SK-N-DZ (cell line): ENCODE measurements at regions not wholly inside any gene's neighbourhood (a gene's known extent, or its start where the extent isn't known, plus 50 kb on each side); places are given as distances from the start of the nearest gene placed in this dataset.

Source experiments
- DNase-seq: peaks from one replicate; pipeline ENCODE4 v3.0.0-alpha.2; 2015; ENCODE audit warnings: low spot score

DNA sequence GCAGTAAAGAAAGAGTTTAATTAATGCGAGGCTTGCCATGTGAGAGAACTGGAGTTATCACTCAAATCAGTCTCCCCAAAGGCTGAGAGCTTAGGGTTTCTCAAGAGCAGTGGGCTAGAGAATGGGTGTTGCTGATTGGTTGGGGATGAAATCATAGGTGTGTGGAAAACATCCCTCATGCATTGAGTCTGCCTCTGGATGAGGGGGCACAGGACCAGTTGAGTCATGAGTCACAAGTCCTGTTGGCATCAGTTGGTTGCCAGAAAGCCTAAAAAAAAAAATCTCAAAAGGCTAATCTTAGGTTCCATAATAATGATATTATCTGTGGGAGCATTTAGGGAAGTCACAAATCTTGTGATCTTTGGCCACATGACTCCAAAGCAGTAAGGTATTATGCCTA lies 800.3 kb downstream of the TUSC7 start:
- no peak for DNase-seq

GRCh38 chr3:117510396-117510795 lies 800.8 kb downstream of the TUSC7 start:
- DNase-seq: no peak

- no peak for DNase-seq
Measured at GRCh38 chr3:117512975-117513374, 803.4 kb downstream of the TUSC7 start.

- DNase-seq: no peak
Measured at GRCh38 chr3:117515309-117515708, 805.7 kb downstream of the TUSC7 start.

DNA sequence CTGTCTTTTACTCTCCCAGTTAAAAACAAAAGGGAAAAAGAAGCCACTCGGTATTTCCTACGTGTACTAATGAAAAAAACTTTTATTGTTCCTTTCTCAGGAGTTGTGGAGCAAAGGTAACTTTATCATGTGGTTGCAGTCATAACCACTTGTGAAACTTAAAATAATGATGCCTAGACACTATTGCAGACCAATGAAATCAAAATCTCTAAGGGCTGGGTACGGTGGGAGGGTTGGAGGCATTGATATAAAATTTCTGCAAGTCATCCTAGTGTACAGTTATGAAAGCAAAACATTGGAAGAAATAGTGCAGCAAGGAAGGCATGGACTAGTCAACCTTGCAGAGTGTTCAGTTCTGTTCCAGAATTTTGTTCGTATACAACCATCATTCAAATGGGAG lies 808.8 kb downstream of the TUSC7 start:
- DNase-seq: no peak

- DNase-seq: no peak
Measured at GRCh38 chr3:117519776-117520175, 810.2 kb downstream of the TUSC7 start.

- DNase-seq: no peak
Measured at GRCh38 chr3:117520582-117520981, 811.0 kb downstream of the TUSC7 start.

DNA sequence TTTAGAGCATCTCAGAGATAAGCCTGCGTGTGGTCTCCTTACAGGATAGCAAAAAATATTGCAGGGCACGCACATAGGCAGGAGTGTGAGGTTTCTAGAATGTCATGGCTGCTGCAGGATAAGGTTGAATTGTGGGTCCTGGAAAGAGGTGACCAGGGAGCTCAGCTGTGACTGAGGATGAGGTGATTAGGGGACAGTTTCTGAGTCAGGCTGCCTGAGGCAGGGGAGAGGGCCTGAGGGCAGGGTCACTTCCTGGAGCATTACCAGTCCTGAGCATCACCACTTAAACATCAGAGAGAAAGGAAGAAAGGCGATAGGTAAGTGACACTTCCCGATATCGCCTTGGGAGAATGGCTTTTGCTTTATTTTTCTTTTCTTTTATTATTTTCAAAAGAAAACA lies 813.8 kb downstream of the TUSC7 start:
- DNase-seq: no peak

DNA sequence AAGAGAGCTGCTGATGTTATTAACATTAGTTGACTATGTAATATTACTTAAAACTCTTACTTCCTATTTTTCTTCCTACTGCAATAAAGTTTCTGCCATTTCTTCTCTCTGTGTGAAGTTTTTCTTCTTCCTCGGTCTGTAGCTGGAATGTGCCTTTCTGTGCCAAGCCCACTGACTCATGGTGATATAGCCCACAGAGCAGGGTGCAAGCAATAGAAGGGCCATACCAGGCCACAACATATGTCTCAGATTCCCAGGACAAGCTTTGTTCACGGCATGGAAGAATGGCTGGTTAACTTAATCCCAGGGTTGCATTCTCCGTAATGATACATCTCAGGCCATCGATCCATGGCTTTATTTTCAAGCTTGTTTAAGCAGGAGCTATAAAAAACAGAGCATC lies 815.3 kb downstream of the TUSC7 start:
- no peak for DNase-seq

DNA sequence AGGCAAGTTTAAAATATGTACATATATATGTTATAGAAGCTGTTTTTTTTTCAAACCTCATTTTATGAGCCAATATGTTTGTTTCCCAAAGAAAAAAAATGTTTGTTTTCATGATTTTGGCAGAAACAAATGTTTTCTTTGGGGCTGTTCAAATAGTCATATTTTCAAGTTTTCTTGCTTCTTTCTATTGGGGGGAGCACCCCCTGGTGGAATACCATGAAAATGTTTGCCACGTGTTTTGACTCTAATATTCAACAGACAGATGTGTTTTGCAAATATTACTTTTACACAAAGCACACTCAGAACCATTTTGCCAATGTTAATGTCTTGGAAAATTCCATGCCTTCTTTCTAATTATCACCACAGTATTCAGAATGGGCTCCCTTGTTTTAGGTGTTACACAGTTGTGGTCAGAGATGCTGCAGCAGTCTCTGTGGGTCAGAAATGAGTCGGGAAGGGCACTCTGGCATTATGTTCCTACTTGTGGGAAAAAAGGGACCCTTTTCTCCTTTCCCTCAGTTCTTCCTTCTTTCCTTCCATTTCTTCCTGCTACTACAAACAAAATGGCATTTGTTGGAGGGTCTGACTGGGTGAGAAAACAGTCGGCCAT lies 817.0 kb downstream of the TUSC7 start:
- peak; percentile 34 for DNase-seq

GRCh38 chr3:117527346-117527745 lies 817.8 kb downstream of the TUSC7 start:
- no peak for DNase-seq

- no peak for DNase-seq
Measured at GRCh38 chr3:117528688-117529087, 819.1 kb downstream of the TUSC7 start.

DNA sequence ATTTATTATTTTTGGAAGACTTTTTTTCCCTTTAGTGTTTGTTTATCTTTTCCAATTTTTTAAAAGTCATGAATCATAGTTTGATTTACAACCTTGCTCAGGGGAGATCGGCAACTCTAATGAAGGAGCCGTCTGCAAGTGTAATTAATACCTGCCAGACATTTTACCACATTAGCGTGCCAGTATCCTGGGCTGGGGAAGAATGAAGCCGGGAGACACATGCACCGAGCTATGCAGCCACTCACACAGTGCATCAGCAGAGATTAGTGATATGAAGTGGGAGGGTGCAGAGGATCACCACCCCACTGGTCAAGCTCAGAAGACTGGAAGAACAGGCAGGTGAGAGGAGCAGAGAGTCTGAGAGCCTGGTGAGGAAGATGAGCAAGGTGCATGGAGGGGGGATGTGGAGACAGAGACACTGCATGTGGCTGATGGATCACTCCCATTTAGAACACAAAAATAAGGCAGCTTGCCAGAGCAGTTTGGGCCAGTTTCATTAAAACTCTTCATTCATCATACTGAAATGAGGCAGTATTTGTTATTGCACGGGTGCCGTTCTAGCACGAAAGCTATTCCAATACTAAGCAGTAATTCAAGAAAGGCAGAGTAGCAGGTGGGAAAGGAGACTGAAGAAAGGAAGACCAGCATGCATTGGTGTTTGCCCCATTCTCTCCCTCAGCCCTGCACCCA lies 821.6 kb downstream of the TUSC7 start:
- DNase-seq: peak; percentile 18

- DNase-seq: no peak
Measured at GRCh38 chr3:117532268-117532667, 822.7 kb downstream of the TUSC7 start.

GRCh38 chr3:117534138-117534537 lies 824.6 kb downstream of the TUSC7 start:
- DNase-seq: no peak

DNA sequence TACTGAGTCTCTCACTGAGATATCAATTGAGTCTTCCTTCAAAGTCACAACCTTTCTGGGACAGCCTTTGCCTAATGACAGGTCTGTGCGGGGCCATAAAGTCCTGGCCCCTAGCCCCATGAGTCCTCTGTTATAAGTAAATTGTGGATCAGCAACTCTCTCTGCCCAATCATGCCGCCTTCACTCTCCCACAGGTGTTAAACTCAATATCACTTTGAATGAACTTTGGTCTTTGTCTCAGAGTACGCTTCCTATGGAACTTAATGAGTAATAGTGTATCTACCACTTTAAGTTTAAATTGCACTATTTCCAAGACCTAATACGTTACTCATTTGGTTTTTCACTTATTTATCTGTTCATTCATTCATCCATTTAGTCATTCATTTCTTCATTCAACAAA lies 826.4 kb downstream of the TUSC7 start:
- DNase-seq: no peak

- no peak for DNase-seq
Measured at GRCh38 chr3:117537949-117538348, 828.4 kb downstream of the TUSC7 start.

DNA sequence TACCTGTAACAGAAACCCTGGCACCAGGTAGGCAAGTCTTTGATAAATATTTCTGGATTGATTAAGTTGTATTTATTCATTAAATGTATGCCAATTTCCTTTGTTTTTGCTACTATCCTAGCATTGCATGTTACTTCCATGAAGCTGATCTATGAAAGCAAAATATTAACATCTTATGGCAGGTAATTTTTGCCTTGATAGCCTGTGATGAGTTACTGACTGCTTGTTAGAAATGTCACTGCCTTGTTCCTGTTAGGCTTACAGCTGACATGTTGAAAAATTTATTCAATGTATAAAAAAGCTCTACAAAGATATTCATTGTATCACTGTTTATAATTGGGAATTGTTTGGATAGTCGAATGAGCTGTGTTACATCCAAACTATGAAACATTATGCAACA lies 830.1 kb downstream of the TUSC7 start:
- no peak for DNase-seq

DNA sequence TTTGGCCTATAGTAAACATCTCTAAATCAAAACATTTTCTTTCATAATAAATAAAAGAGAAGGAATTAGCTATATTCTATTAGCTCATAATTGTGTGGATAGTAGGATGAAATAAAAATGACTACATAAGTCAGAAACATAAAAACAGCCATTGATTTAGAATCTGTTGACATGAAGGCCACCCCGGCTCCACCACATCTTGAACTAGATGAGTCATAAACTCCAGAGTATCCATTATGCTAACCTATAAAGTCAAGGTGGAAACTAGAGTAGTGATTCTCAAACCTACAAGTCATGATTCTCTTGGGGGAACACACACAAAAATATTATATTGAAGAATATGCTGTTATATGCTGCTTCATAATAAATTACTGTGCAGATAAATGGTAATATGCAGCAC lies 831.0 kb downstream of the TUSC7 start:
- DNase-seq: no peak

GRCh38 chr3:117541721-117542120 lies 832.1 kb downstream of the TUSC7 start:
- DNase-seq: no peak

DNA sequence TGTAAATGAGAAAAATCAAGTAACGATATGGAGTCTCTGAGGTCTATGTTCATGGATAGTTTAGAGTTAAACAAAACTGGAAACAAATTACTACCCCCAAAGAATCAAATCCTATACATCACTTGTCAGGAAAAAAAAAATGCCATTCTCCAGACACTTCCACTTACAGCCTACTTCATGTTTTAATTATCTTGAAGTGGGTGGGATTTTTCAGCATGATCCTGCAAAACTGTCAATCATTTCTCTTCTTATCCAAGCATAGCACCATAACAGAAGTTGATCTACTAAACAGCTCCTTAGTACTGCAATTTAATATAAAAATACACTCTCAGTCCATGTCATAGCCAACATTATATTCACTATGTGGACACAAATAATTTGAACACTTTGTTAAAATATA lies 833.9 kb downstream of the TUSC7 start:
- no peak for DNase-seq

- no peak for DNase-seq
Measured at GRCh38 chr3:117545484-117545883, 835.9 kb downstream of the TUSC7 start.

DNA sequence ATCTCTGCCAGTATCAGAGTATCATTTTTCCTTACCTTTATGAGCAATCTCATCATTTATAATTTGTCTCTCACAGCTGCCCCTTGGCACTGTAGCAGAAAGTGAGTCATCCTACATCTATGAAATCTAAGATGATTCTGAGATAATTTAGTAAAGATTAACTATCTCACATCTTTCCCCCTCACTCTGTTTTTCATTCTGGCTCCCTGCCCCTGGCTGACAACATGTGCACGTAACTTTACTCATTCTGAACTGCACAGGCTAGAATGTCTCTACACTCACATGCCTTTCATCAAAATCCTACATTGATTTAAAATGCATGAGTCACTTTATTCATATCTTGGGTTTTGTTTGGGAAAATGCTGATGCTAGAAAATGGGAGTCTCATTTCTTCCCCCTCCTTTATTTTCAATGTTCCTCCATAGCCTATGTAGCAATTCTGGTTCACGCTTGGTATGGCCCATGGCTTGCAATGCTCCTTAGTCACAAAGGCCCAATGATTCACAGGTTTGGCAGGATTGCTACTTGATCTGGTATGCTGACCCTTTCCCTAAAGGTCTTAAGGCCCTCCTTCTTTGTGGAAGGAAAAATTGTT lies 838.5 kb downstream of the TUSC7 start:
- no peak for DNase-seq
